Sigmoid colon (tissue), 6 donors: ENCODE measurements at regions not wholly inside any gene's neighbourhood (a gene's known extent, or its start where the extent isn't known, plus 50 kb on each side); places are given as distances from the start of the nearest gene placed in this dataset.

Experiments
- DNase-seq: peaks from one replicate; pipeline ENCODE4 v3.0.0-alpha.2; 2019
- H3K27ac ChIP-seq, 4 donors: fragments of 200-600 bp; sonication (generic); one replicate each; pipeline ENCODE4 v1.5.1; 2016 to 2019; ENCODE audit warnings: mild to moderate bottlenecking in 1 of 4
- H3K27me3 ChIP-seq, 3 donors: fragments of 200-600 bp; sonication (generic); one replicate each; pipeline ENCODE4 v1.5.1; 2019; ENCODE audit warnings: mild to moderate bottlenecking in 1 of 3
- H3K36me3 ChIP-seq, 4 donors: fragments of 200-600 bp; sonication (generic); one replicate each; pipeline ENCODE4 v1.5.1; 2016 to 2019
- H3K4me1 ChIP-seq, 4 donors: fragments of 200-600 bp; sonication (generic); one replicate each; pipeline ENCODE4 v1.5.1; 2017 to 2019
- H3K4me3 ChIP-seq, 4 donors: fragments of 200-600 bp; sonication (generic); one replicate each; pipeline ENCODE4 v1.5.1; 2017 to 2019; ENCODE audit warnings: mild to moderate bottlenecking in 2 of 4, moderate library complexity in 1 of 4
- H3K9me3 ChIP-seq, 4 donors: fragments of 200-600 bp in 3 of 4; sonication (generic) in 3 of 4; one replicate each; pipeline versions ENCODE4 v1.5.1 to v1.6.1; 2013 to 2019
- EP300 ChIP-seq, 4 donors: sonication (generic); formaldehyde crosslinking; IDR thresholded peaks; one replicate each; pipeline ENCODE4 v1.6.1; 2017; ENCODE audit warnings: antibody characterized with exemption in 4 of 4
- POLR2A ChIP-seq, 2 donors: fragments of 450-650 bp; IDR thresholded peaks; one replicate each; pipeline ENCODE4 v1.6.1; 2016; ENCODE audit warnings: antibody characterized with exemption in 2 of 2, mild to moderate bottlenecking in 2 of 2, moderate library complexity in 2 of 2
- POLR2AphosphoS5 ChIP-seq, 4 donors: sonication (generic); formaldehyde crosslinking; IDR thresholded peaks; one replicate each; pipeline ENCODE4 v1.6.1; 2017; ENCODE audit warnings: antibody characterized with exemption in 4 of 4
- WGBS, 2 donors: extraction: QIAGEN DNeasy Blood & Tissue Kit; methylation state at CpG; one replicate each; pipeline ENCODE4 v1.1.7; 2013; 5-methylcytosine and 5-hydroxymethylcytosine counted together
- intact Hi-C: fragments of 100-400 bp; cut with DNase I; formaldehyde crosslinking; loops from one replicate; pipeline ENCODE4 v1.15.1; 2023
- TF ChIP-seq, protein P1 (sequence below), 4 experiments: fragments of 450-650 bp in 3 of 4; fragments of 200-600 bp in 1 of 4; IDR thresholded peaks; one replicate each; pipeline ENCODE4 v1.5.1; 2016 to 2019; ENCODE audit warnings: antibody characterized with exemption in 4 of 4, mild to moderate bottlenecking in 3 of 4, moderate library complexity in 2 of 4
- donor health status: healthy with polysubstance abuse.
- donor health status: healthy.

DNA sequence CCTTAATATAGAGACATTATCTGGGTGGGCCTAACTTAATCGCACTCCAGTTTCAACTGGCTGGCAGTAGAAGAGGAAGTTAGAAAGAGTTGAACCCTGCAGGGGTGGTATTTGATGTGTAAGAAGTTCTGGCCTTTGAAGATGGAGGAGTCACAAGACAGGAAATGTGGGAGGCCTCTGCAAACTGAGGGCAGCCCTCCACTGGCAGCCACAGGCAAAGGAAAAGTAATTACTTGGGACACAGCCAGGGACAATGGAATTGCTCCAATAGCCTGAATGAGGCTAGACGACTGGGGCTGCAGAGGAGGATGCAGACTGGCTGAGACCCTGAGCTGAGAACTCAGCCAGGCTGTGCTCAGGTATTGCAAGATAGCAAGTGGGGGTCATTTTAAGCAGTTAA lies 703.3 kb upstream of the ARGLU1 start:
- H3K27me3 ChIP-seq: no peaks in the 10 kb centered on the region
- DNase-seq: no peak
- TF ChIP-seq, protein P1, sequence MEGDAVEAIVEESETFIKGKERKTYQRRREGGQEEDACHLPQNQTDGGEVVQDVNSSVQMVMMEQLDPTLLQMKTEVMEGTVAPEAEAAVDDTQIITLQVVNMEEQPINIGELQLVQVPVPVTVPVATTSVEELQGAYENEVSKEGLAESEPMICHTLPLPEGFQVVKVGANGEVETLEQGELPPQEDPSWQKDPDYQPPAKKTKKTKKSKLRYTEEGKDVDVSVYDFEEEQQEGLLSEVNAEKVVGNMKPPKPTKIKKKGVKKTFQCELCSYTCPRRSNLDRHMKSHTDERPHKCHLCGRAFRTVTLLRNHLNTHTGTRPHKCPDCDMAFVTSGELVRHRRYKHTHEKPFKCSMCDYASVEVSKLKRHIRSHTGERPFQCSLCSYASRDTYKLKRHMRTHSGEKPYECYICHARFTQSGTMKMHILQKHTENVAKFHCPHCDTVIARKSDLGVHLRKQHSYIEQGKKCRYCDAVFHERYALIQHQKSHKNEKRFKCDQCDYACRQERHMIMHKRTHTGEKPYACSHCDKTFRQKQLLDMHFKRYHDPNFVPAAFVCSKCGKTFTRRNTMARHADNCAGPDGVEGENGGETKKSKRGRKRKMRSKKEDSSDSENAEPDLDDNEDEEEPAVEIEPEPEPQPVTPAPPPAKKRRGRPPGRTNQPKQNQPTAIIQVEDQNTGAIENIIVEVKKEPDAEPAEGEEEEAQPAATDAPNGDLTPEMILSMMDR (IDR thresholded peaks at IDR 0.05): no peak
- TF ChIP-seq POLR2AphosphoS5 (IDR thresholded peaks at IDR 0.05) (no peak), EP300 (IDR thresholded peaks at IDR 0.05) (no peak), POLR2A (IDR thresholded peaks at IDR 0.05) (no peak)
- H3K4me3 ChIP-seq: no peak overlapping the region
- no peaks in the 10 kb centered on the region for H3K36me3 ChIP-seq
- no peaks in the 10 kb centered on the region for H3K9me3 ChIP-seq
- H3K27ac ChIP-seq: no peak overlapping the region
- no peaks in the 10 kb centered on the region for H3K4me1 ChIP-seq
- intact Hi-C loops: no loop called here
- 53 to 60% methylated on average over 2 of the region's 2 CpGs for WGBS, 2 donors

DNA sequence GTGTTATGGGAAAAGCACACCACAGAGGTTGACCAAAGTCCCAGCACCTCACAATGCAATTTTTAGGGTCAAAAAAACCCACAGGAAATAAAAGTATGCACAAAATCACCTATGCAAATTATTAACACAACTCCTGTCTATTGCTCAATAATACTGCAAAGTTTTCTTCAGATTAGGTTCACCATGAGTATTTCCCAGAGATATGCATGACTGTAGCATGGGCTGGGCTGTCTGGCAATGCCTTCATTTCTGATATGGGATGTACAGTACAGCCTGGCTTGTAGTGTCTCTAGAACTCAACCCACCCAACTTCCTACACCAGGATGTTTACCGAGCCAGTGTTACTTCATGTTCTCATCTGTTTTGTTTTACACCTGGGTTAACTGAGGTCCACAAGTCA lies 698.7 kb upstream of the ARGLU1 start:
- H3K4me1 ChIP-seq: no peaks in the 10 kb centered on the region
- no peak for DNase-seq
- H3K9me3 ChIP-seq: no peaks in the 10 kb centered on the region
- TF ChIP-seq, protein P1 (IDR thresholded peaks at IDR 0.05): no peak
- TF ChIP-seq POLR2A (IDR thresholded peaks at IDR 0.05): no peak
- no peak for TF ChIP-seq POLR2AphosphoS5 (IDR thresholded peaks at IDR 0.05)
- TF ChIP-seq EP300 (IDR thresholded peaks at IDR 0.05): no peak
- no peak overlapping the region for H3K4me3 ChIP-seq
- no peaks in the 10 kb centered on the region for H3K36me3 ChIP-seq
- WGBS, 2 donors: 68 to 92% methylated on average over 1 of the region's 1 CpG
- no peaks in the 10 kb centered on the region for H3K27me3 ChIP-seq
- intact Hi-C loops: no loop called here
- H3K27ac ChIP-seq: no peak overlapping the region

DNA sequence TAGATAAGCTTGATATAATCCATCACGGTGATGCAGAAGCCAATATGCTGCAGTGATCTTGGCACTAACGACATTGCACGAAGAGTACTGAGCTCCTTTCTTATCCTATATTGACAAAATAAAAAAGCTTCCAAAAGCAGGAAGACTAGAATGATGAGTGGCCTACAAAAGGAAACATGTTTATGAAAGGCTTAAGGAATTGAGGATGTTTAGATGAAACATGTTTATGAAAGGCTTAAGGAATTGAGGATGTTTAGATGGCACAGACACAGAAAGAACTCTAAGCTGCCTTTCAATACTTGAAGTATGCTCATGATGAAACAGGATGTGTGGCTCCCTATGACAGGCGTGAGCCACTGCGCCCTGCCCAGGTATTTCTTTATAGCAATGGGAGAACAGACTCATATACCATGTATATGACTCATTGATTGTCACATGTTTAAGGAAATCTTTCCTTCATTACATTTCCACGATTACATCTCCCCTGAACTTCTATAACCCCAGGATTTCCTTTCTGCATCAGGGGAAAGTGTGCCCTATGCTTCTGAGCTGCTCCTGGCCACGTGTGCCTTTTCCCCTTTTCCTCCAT lies 690.8 kb upstream of the ARGLU1 start:
- DNase-seq: no peak
- WGBS, 2 donors: 38 to 60% methylated on average over 7 of the region's 7 CpGs
- no peaks in the 10 kb centered on the region for H3K27me3 ChIP-seq
- no peaks in the 10 kb centered on the region for H3K9me3 ChIP-seq
- no peaks in the 10 kb centered on the region for H3K36me3 ChIP-seq
- H3K27ac ChIP-seq: no peak overlapping the region
- intact Hi-C loops: no loop called here
- no peak overlapping the region for H3K4me3 ChIP-seq
- no peak for TF ChIP-seq POLR2A (IDR thresholded peaks at IDR 0.05)
- no peak for TF ChIP-seq EP300 (IDR thresholded peaks at IDR 0.05)
- no peak for TF ChIP-seq POLR2AphosphoS5 (IDR thresholded peaks at IDR 0.05)
- TF ChIP-seq, protein P1 (IDR thresholded peaks at IDR 0.05): no peak
- H3K4me1 ChIP-seq: no peaks in the 10 kb centered on the region

DNA sequence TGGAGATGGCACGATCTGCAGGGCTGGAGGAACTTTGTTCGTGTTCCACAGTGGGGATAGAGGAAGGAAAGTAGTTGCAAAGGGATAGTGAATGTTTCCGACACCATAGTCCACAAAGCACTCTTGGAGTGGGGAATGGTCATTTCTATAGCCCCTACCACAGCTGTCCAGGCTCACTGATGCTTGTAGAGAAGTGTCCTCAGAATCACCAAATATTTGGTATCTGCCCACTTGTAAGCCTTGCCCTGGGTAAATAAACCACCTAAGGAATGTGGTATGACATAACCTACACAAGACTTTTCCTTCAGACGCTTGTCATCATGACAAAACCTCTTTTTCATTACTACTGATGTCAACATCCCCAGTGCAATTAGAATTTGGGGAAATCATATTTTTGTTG lies 686.5 kb upstream of the ARGLU1 start:
- Histone ChIP-seq H3K4me1 (no peaks in the 10 kb centered on the region), H3K9me3 (no peaks in the 10 kb centered on the region), H3K4me3 (no peak overlapping the region), H3K27ac (no peak overlapping the region), H3K27me3 (no peaks in the 10 kb centered on the region), H3K36me3 (no peaks in the 10 kb centered on the region)
- 72 to 83% methylated on average over 4 of the region's 4 CpGs for WGBS, 2 donors
- no peak for DNase-seq
- intact Hi-C loops: no loop called here
- TF ChIP-seq POLR2AphosphoS5 (IDR thresholded peaks at IDR 0.05) (no peak), EP300 (IDR thresholded peaks at IDR 0.05) (no peak), POLR2A (IDR thresholded peaks at IDR 0.05) (no peak)
- TF ChIP-seq, protein P1 (IDR thresholded peaks at IDR 0.05): no peak

DNA sequence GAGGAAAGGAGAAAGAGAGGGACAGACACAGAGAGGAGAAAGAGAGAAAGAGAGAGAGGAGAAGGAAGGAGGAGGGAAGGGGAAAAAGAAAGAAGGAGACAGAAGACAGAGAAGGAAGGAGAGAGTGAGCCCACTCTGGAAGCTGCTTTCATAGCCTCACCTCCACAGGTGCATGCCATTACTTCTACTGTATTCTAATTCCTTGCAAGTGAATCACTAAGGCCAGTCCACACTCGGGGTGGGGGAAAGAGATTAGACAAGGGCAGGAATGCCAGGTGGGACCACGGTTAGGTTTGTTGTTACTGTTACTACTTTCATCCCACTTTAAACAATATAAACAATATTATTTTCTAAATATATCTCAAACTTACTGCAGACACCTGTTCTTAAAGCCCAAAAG lies 684.5 kb upstream of the ARGLU1 start:
- Histone ChIP-seq H3K4me1 (no peaks in the 10 kb centered on the region), H3K27me3 (no peaks in the 10 kb centered on the region), H3K36me3 (no peaks in the 10 kb centered on the region), H3K9me3 (no peaks in the 10 kb centered on the region), H3K4me3 (no peak overlapping the region), H3K27ac (no peak overlapping the region)
- intact Hi-C loops: no loop called here
- DNase-seq: no peak
- TF ChIP-seq POLR2AphosphoS5 (IDR thresholded peaks at IDR 0.05): no peak
- TF ChIP-seq, protein P1 (IDR thresholded peaks at IDR 0.05): no peak
- TF ChIP-seq EP300 (IDR thresholded peaks at IDR 0.05): no peak
- TF ChIP-seq POLR2A (IDR thresholded peaks at IDR 0.05): no peak
- WGBS, 2 donors: 44 to 76% methylated on average over 2 of the region's 2 CpGs
